Skin epidermis (tissue), 12 donors: ENCODE measurements at regions not wholly inside any gene's neighbourhood (a gene's known extent, or its start where the extent isn't known, plus 50 kb on each side); places are given as distances from the start of the nearest gene placed in this dataset.

Source experiments
- H3K27ac ChIP-seq, 21 experiments: fragments of 200-600 bp; sonication (generic) in 11 of 21; one replicate each; pipeline ENCODE4 v1.5.0; 2020; ENCODE audit warnings: mild to moderate bottlenecking in 3 of 21, inconsistent platforms in 2 of 21, moderate library complexity in 2 of 21
- H3K4me3 ChIP-seq, 7 experiments: fragments of 200-600 bp; sonication (generic) in 2 of 7; one replicate each; pipeline ENCODE4 v1.5.0; 2020; ENCODE audit warnings: inconsistent platforms in 2 of 7, mild to moderate bottlenecking in 2 of 7, moderate library complexity in 1 of 7

- no peak overlapping the region for H3K4me3 ChIP-seq
- no peak overlapping the region for H3K27ac ChIP-seq
These were observed 199.1 kb upstream of the ZPLD1 start for GRCh38 chr3:102235679-102236078.

- Histone ChIP-seq H3K4me3 (no peak overlapping the region), H3K27ac (no peak overlapping the region)
These were observed 197.6 kb upstream of the ZPLD1 start for GRCh38 chr3:102237181-102237580.

DNA sequence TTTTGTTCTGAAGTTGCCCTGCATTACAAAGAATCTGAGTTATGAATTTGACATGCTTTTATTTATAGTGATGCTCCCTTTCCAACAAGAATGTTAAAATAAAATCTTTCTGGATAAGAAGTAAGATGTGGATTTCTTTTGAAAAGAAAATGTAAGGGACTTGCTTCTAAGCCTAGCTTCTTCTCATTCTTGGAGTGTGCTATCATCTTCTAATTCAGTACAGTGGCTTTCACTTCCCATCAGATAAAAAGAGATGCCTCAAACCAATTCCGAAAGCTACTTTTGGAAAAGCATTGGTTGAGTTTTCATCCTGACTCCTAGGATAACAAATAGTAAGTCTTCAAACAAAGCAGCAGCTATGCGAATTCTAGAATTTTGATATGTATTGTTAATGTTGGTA lies 197.0 kb upstream of the ZPLD1 start:
- Histone ChIP-seq H3K4me3 (no peak overlapping the region), H3K27ac (no peak overlapping the region)

DNA sequence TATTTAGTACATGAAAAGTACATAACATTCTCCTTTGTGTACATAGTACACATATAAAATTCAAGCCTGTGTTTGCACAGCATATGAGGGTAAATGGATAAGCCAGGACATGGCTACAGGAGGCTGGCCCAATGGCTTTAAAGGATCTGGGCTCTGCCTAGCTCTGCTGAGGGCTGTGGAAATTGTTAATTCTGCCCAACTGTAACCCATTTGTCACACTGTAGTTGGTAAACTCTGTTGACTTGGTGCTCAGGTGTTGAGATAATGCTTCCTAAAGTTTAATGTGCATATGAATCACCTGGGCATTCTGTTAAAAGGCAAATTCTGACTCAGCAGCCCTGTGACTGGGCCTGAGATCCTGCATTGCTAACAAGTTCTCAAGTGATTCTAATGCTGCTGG lies 196.5 kb upstream of the ZPLD1 start:
- Histone ChIP-seq H3K27ac (no peak overlapping the region), H3K4me3 (no peak overlapping the region)

GRCh38 chr3:102240720-102241119 lies 194.1 kb upstream of the ZPLD1 start:
- Histone ChIP-seq H3K27ac (no peak overlapping the region), H3K4me3 (no peak overlapping the region)

DNA sequence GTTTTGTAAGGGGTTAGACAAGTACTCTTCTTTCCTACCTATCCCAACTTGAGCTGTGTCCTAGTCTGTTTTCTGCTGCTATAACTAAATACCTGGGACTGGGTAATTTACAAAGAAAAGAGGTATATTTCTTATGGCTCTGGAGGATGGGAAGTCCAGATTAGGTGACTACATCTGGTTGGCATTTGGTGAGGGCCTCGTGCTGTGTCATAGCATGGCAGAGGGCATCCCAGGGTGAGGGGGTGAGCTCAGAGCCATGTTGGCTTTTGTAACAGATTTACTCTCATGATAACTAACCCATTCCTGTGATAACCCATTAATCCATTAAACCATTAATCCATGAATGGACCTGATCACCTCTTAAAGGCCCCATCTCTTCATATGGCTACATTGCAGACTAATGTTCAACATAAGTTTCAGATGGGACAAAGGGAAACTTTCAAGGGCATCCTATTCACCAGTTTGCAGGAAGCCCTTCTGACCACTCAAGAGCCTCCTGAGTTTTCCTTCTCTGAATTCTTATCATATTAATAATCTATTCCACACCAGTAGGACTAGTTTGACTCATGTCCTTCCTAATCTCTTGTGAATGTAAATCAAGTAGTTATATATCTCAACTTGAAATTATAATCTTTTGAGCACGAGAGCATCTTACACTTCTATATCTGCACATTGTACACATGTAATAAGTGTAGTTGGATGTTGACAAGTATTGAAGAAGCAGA lies 185.7 kb upstream of the ZPLD1 start:
- Histone ChIP-seq H3K4me3 (no peak overlapping the region), H3K27ac (no peak overlapping the region)

DNA sequence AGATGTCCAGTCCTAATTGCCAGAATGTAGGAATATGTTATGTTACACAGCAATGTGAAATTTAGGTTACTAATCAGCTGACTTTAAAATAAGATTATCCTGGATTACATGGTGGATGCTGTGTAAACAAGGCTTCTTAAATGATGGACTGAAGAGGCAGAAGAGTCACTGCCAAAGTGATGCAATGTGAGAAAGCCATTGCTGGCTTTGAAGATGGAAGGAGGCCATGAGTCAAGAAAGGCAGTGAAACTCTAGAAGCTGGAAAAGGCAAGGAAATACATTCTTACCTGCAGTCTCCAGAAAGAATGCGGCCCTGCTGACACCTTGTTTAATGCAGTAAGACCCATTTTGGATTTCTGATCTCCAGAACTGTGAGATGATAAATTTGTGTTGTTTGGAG lies 179.1 kb upstream of the ZPLD1 start:
- Histone ChIP-seq H3K27ac (no peak overlapping the region), H3K4me3 (no peak overlapping the region)

DNA sequence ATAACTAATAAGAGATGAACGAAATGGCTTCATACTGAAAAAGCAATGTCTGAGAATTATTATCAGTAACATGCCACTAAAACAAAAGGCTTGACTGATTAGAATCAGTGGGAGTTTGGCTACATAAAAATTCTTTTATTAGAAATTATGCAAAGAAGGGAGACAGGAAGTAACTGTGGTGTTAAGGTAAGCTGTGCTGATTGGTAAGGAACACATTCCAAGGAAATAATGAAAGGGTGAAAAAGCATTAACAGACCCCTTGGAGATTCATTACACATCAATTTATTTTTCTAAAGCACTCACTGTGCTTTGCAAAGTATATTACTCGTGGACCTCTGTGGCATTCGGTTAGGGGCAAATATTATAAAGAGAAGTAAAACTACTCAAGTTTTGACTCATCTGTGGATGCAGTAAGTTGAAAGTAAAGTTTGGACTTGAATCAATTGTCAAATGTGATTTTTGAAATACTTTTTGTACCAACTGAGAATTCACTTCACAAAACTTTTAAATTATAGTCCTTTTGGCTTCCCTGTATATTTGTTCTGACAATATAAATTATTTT lies 176.1 kb upstream of the ZPLD1 start:
- H3K27ac ChIP-seq = no peak overlapping the region
- H3K4me3 ChIP-seq = no peak overlapping the region

DNA sequence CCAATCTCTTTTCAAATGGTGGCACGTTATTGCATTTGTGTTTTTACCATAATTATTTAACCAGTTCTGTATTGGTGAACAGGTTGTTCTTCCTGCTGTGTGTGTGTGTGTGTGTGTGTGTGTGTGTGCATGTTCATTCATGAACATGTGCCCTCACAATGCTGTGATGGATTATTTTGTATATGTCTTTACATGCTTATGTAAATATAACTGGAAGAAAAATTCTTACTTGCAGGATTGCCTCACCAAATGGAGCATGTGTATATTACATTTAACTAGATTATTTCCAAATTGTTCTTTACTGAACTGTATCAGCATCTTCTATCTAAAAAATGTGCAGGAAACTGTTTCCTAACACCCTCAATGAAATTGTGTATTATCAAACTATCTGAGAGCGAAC lies 175.2 kb upstream of the ZPLD1 start:
- no peak overlapping the region for H3K4me3 ChIP-seq
- no peak overlapping the region for H3K27ac ChIP-seq

GRCh38 chr3:102265720-102266119 lies 169.1 kb upstream of the ZPLD1 start:
- no peak overlapping the region for H3K27ac ChIP-seq
- no peak overlapping the region for H3K4me3 ChIP-seq

GRCh38 chr3:102269406-102269805 lies 165.4 kb upstream of the ZPLD1 start:
- no peak overlapping the region for H3K27ac ChIP-seq
- H3K4me3 ChIP-seq = no peak overlapping the region

DNA sequence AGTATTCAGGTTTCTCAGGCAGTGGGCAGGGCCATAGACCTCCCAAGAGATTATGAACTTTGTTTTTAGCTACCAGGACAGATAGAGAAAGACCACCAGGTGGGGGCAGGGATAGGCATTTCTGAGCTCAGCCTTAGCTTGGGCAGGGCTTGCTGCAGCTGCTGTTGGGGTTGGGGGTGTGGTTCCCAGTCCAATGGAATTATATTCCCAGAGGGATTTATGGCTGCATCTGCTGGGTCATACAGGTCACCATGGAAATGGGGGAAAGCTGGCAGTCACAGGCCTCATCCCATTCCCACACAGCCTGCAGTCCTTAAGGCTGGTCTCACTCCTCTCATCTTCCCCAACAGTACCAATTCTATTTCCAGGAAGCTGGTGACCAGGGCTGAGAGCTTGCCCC lies 144.6 kb upstream of the ZPLD1 start:
- no peak overlapping the region for H3K4me3 ChIP-seq

GRCh38 chr3:102295756-102296155 lies 139.1 kb upstream of the ZPLD1 start:
- H3K4me3 ChIP-seq = no peak overlapping the region
- H3K27ac ChIP-seq = no peak overlapping the region

More for the DNA sequence above, 144.6 kb upstream of the ZPLD1 start:
- no peak overlapping the region for H3K27ac ChIP-seq

- Histone ChIP-seq H3K27ac (no peak overlapping the region), H3K4me3 (no peak overlapping the region)
These were observed 137.7 kb upstream of the ZPLD1 start for GRCh38 chr3:102297072-102297658.

DNA sequence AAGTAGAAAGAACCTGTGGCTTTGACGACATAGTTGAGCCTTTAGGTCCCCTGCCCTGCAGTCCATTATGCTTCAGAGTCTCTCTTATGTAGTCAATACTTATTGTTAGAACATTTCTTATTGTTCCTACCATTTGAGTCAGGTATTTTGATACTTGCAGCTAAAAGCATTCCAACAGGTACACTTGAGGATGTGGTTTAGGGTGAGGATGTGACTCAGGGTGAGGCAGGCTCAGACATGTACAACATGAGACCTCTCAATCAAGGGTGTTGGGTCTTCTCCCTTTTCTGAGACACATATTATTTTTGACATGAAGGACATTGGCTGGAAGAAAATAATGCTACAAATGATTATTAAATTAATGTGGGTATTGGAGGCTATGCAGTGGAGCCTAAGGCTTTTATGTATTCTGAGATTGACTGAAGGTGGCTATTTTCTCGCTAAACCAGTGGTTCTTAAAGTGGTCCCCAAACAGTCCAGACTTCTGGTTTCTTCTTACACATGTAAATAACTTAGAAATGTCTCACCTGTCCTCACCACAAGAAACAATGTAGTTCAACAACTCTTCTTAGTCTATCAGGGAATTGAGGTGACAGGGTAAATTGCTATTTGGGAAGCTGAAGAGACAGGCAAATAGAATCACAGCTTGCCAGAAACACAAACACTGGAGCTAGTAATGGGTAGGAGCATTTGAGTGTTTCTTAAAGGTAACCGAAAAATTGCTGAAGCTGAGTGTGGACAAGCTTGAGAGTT lies 135.5 kb upstream of the ZPLD1 start:
- no peak overlapping the region for H3K27ac ChIP-seq
- no peak overlapping the region for H3K4me3 ChIP-seq

GRCh38 chr3:102301155-102301880 lies 133.5 kb upstream of the ZPLD1 start:
- H3K27ac ChIP-seq = no peak overlapping the region
- H3K4me3 ChIP-seq = no peak overlapping the region

DNA sequence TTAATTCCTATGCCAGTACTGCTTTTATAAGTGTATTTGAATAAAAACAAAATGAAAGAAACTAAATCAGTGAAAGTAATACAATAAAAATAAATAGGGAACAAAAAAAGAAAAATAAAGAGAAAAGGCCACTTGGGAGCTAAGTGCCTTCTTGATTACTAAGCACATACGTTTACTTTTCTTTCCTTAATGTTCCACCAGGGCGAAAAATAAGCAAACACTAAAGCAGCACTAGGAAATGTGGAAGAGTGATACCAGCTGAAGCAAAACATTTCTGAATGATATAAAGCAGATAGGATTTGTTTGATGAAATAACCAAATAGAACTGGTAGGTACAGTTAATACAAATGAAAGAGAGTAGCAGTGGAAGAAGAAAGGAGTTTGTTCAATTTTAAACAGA lies 132.8 kb upstream of the ZPLD1 start:
- no peak overlapping the region for H3K27ac ChIP-seq

DNA sequence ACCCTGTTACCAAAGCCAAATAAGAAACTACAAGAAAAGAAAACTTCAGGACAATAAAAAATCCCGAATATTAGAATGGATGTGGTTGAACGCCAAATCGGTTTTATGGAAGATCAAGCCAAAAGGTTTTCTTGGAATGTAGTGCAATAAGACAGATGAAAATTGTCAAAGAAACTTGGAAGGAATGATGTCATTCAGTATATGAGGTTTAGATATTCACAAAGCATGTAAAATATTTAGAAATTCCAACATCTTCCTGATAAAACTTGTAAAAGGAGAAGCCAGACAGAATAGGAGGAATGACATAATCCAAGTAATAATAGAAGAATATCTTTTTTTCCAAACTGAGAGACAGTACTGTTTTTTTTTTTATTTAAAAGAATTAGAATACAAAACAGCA lies 130.3 kb upstream of the ZPLD1 start:
- Histone ChIP-seq H3K4me3 (no peak overlapping the region), H3K27ac (no peak overlapping the region)

More for the DNA sequence above, 132.8 kb upstream of the ZPLD1 start:
- H3K4me3 ChIP-seq = no peak overlapping the region

- no peak overlapping the region for H3K27ac ChIP-seq
- H3K4me3 ChIP-seq = no peak overlapping the region
These were observed 127.4 kb upstream of the ZPLD1 start for GRCh38 chr3:102307442-102307841.

- Histone ChIP-seq H3K4me3 (no peak overlapping the region), H3K27ac (no peak overlapping the region)
These were observed 105.7 kb upstream of the ZPLD1 start for GRCh38 chr3:102329066-102329465.
